Natural killer cell (primary cell): ENCODE measurements at regions not wholly inside any gene's neighbourhood (a gene's known extent, or its start where the extent isn't known, plus 50 kb on each side); places are given as distances from the start of the nearest gene placed in this dataset.

ENCODE experiments used
- ATAC-seq, 3 donors: fragments of 150-1000 bp in 2 of 3; fragments of 200-7000 bp in 1 of 3; cut with Tn5 transposase; 1 replicate in 1 of 3; 2 replicates in 2 of 3; pipeline ENCODE4 v1.10.0; 2021; ENCODE audit warnings: mild to moderate bottlenecking in 2 of 3, moderate library complexity in 2 of 3
- DNase-seq, 2 donors: peaks; one replicate each; pipeline versions ENCODE4 v3.0.0 to v3.0.0-alpha.2; 2013 to 2021; ENCODE audit warnings: mixed read lengths in 1 of 2
- H3K27ac ChIP-seq: one replicate; pipeline ENCODE4 v1.5.1; 2013; ENCODE audit warnings: mild to moderate bottlenecking, low read length
- H3K27me3 ChIP-seq: one replicate; pipeline ENCODE4 v1.6.1; 2013; ENCODE audit warnings: low read length; ENCODE audit not compliant: control insufficient read depth, insufficient read depth
- H3K36me3 ChIP-seq: one replicate; pipeline ENCODE4 v1.6.1; 2013; ENCODE audit warnings: low read length; ENCODE audit not compliant: control insufficient read depth, insufficient read depth
- H3K4me1 ChIP-seq: one replicate; pipeline ENCODE4 v1.6.1; 2013; ENCODE audit warnings: low read length; ENCODE audit not compliant: control insufficient read depth, insufficient read depth
- H3K4me3 ChIP-seq: one replicate; pipeline ENCODE4 v1.5.1; 2013; ENCODE audit warnings: low read length
- H3K9me3 ChIP-seq: one replicate; pipeline ENCODE4 v1.6.1; 2013; ENCODE audit warnings: low read length; ENCODE audit not compliant: control insufficient read depth, insufficient read depth
- H3K27ac Mint-ChIP-seq, 2 donors: one replicate each; pipeline ENCODE4 v1.8.0; 2022; ENCODE audit warnings: mild to moderate bottlenecking in 2 of 2, mixed read lengths in 2 of 2, moderate library complexity in 1 of 2
- H3K27me3 Mint-ChIP-seq, 2 donors: one replicate each; pipeline ENCODE4 v1.8.0; 2022; ENCODE audit warnings: low read depth in 2 of 2, mixed read lengths in 2 of 2
- H3K36me3 Mint-ChIP-seq: one replicate; pipeline ENCODE4 v1.8.0; 2022; ENCODE audit warnings: mixed read lengths
- H3K4me1 Mint-ChIP-seq, 2 donors: one replicate each; pipeline ENCODE4 v1.8.0; 2022; ENCODE audit warnings: mixed read lengths in 2 of 2
- H3K4me3 Mint-ChIP-seq: one replicate; pipeline ENCODE4 v1.8.0; 2022; ENCODE audit warnings: mild to moderate bottlenecking, moderate library complexity, mixed read lengths
- H3K9me3 Mint-ChIP-seq, 2 donors: one replicate each; pipeline ENCODE4 v1.8.0; 2022; ENCODE audit warnings: mixed read lengths in 2 of 2
- WGBS: methylation state at CpG from one replicate; pipeline ENCODE4 v1.1.7; 2013; ENCODE audit warnings: missing lambda C conversion rate; ENCODE audit not compliant: insufficient coverage; 5-methylcytosine and 5-hydroxymethylcytosine counted together
- intact Hi-C: fragments of 100-400 bp; cut with micrococcal nuclease; formaldehyde crosslinking; loops from one replicate; pipeline ENCODE4 v1.14.2; 2022
- TF ChIP-seq, protein P1 (sequence below): fragments of 200-600 bp; IDR thresholded peaks from one replicate; pipeline ENCODE4 v1.8.0; 2022; ENCODE audit warnings: antibody characterized with exemption

DNA sequence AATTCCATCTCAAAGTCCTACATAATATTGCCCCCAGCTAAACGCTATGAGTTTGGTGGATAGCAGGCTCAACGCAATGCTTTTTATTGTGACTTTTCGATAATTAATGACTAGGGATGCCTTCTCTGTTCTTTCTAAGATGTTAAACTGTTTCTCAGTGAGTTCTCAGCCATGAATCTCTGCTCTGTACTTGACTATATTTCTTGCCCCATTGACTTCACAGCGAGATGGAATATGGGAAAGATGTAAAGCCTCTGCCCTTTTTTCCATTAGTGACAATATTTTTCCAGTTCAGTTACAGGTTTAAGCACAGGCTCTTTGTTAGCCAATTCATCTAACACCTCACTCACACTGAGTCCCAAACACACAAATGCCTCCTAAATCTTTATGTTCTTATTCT lies 1022.0 kb downstream of the ADGRL3 start:
- TF ChIP-seq, protein P1, sequence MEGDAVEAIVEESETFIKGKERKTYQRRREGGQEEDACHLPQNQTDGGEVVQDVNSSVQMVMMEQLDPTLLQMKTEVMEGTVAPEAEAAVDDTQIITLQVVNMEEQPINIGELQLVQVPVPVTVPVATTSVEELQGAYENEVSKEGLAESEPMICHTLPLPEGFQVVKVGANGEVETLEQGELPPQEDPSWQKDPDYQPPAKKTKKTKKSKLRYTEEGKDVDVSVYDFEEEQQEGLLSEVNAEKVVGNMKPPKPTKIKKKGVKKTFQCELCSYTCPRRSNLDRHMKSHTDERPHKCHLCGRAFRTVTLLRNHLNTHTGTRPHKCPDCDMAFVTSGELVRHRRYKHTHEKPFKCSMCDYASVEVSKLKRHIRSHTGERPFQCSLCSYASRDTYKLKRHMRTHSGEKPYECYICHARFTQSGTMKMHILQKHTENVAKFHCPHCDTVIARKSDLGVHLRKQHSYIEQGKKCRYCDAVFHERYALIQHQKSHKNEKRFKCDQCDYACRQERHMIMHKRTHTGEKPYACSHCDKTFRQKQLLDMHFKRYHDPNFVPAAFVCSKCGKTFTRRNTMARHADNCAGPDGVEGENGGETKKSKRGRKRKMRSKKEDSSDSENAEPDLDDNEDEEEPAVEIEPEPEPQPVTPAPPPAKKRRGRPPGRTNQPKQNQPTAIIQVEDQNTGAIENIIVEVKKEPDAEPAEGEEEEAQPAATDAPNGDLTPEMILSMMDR, result no peak
- DNase-seq (no peak), ATAC-seq (no peak)
- intact Hi-C loops, result no loop called here
- no peaks in the 10 kb centered on the region for H3K4me1 ChIP-seq
- no peak overlapping the region for H3K27ac ChIP-seq
- H3K27me3 Mint-ChIP-seq, result peaks cover 0 to 3% of the 10 kb centered on the region in 2 donors
- no peak overlapping the region for H3K27ac Mint-ChIP-seq
- no peaks in the 10 kb centered on the region for H3K9me3 ChIP-seq
- H3K36me3 Mint-ChIP-seq, result no peaks in the 10 kb centered on the region
- H3K4me3 Mint-ChIP-seq, result no peak overlapping the region
- H3K36me3 ChIP-seq, result no peaks in the 10 kb centered on the region
- 90% methylated on average over 4 of the region's 4 CpGs for WGBS
- H3K9me3 Mint-ChIP-seq, result peaks cover 11 to 22% of the 10 kb centered on the region in 2 donors
- H3K4me1 Mint-ChIP-seq, result no peaks in the 10 kb centered on the region
- no peak overlapping the region for H3K4me3 ChIP-seq
- no peaks in the 10 kb centered on the region for H3K27me3 ChIP-seq

DNA sequence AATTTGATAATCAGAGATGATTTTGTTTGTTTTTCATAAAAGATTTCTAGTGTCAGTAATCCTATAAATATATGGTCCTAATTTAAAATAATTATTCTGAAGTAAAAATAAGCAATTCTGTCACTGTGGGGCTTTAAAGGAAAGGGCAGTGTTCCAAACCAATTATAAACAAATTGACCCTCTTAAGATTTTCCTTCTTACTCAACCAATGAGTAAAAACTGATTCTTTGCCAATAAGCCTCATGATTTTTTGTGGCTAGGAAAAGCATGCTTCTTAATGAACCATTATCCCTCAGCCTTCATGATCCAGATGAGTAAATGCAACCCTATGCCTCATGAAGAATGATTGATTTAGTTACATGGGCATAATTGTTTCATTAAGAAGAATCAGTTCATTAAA lies 1010.4 kb downstream of the ADGRL3 start:
- TF ChIP-seq, protein P1, result no peak
- Histone ChIP-seq H3K27me3 (no peaks in the 10 kb centered on the region), H3K9me3 (no peaks in the 10 kb centered on the region), H3K36me3 (no peaks in the 10 kb centered on the region), H3K27ac (no peak overlapping the region), H3K4me3 (no peak overlapping the region), H3K4me1 (no peaks in the 10 kb centered on the region)
- intact Hi-C loops, result no loop called here
- DNase-seq, result no peak
- no peaks in the 10 kb centered on the region for H3K27me3 Mint-ChIP-seq
- no peak overlapping the region for H3K4me3 Mint-ChIP-seq
- H3K36me3 Mint-ChIP-seq, result no peaks in the 10 kb centered on the region
- no peak overlapping the region for H3K27ac Mint-ChIP-seq
- ATAC-seq, result no peak
- peaks cover 5 to 8% of the 10 kb centered on the region in 2 donors for H3K9me3 Mint-ChIP-seq
- no peaks in the 10 kb centered on the region for H3K4me1 Mint-ChIP-seq

DNA sequence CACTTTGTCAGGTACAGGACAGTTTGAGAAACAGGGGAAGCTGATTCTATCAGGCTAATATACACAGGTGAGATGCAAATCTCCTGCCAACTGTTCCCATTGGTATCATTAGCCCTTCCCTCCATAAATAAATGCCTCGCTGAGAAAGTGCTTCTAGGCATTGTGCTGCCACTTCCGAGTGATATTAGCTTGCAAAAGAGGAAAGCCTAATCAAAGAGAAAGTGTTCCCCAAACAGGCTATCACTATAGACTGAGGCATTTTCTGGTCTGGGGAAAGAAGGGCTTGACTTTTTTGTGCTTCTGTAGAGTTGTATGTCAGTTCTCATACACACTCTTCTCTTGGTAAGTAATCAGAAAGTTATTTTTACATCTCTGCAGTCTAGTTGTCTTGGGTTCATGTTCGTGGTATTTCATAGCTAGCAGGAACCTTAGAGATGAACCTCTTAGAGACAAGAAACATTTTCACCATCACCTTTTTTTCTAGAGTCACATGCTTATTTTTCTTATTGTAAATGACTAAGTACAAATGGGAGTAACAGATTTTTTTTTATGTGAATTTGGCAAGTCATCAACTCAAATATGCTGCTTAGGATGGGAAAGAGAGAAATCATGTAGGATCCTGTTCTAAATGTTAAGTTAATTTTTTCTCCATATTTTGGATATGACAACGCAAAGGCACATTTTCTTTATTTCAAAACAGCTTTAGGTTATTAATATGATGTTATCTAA lies 1009.8 kb downstream of the ADGRL3 start:
- no peak for ATAC-seq
- H3K27ac ChIP-seq, result no peak overlapping the region
- H3K27ac Mint-ChIP-seq, result no peak overlapping the region

More for the DNA sequence above, 1009.8 kb downstream of the ADGRL3 start:
- no peaks in the 10 kb centered on the region for H3K36me3 Mint-ChIP-seq
- DNase-seq, result no peak
- peaks cover 4 to 8% of the 10 kb centered on the region in 2 donors for H3K9me3 Mint-ChIP-seq
- Histone ChIP-seq H3K4me1 (no peaks in the 10 kb centered on the region), H3K9me3 (no peaks in the 10 kb centered on the region), H3K27me3 (no peaks in the 10 kb centered on the region), H3K4me3 (no peak overlapping the region), H3K36me3 (no peaks in the 10 kb centered on the region)
- no peaks in the 10 kb centered on the region for H3K27me3 Mint-ChIP-seq
- no peak overlapping the region for H3K4me3 Mint-ChIP-seq
- WGBS, result 78% methylated on average over 2 of the region's 4 CpGs
- intact Hi-C loops, result no loop called here
- TF ChIP-seq, protein P1, result no peak
- no peaks in the 10 kb centered on the region for H3K4me1 Mint-ChIP-seq
